ENCODE measurements at regions not wholly inside any gene's neighbourhood (a gene's known extent, or its start where the extent isn't known, plus 50 kb on each side); places are given as distances from the start of the nearest gene placed in this dataset.

DNA sequence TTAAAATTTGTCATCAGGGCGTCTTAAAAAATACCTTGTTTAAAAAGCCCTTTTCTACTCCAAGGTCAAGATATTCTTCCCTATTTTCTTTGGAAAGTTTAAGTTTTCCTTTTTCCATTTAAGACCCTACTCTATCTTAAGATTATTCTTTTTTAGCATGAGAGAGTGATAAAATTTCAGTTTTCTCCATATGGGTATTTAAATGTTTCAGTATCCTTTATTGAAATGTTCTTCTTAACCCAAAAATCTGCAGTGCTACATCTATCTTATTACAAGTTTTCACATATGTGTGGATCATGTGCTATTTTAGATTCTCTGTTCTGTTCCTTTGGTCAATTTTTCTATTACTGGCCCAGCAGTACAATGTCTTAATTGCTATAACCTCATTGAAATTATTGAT lies 202.2 kb downstream of the TTC6 start:
- ATAC-seq (no peak), DNase-seq (ENCODE audit: low spot score) (no peak)
- no peaks in the 10 kb centered on the region for H3K9me3 Mint-ChIP-seq
- H3K4me1 Mint-ChIP-seq: no peaks in the 10 kb centered on the region
- ChIA-PET POLR2A (no interaction called here), CTCF (no interaction called here)
- H3K27ac Mint-ChIP-seq: no peak overlapping the region
- TF ChIP-seq SOX15 (CRISPR knock-in tag; IDR thresholded peaks at IDR 0.05): no peak
- TF ChIP-seq, protein P1, sequence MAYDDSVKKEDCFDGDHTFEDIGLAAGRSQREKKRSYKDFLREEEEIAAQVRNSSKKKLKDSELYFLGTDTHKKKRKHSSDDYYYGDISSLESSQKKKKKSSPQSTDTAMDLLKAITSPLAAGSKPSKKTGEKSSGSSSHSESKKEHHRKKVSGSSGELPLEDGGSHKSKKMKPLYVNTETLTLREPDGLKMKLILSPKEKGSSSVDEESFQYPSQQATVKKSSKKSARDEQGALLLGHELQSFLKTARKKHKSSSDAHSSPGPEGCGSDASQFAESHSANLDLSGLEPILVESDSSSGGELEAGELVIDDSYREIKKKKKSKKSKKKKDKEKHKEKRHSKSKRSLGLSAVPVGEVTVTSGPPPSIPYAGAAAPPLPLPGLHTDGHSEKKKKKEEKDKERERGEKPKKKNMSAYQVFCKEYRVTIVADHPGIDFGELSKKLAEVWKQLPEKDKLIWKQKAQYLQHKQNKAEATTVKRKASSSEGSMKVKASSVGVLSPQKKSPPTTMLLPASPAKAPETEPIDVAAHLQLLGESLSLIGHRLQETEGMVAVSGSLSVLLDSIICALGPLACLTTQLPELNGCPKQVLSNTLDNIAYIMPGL (CRISPR knock-in tag; IDR thresholded peaks at IDR 0.05): no peak
- TF ChIP-seq ZNF121 (CRISPR knock-in tag; IDR thresholded peaks at IDR 0.05): no peak
- no peak overlapping the region for H3K4me3 Mint-ChIP-seq
- no peaks in the 10 kb centered on the region; the same call in none of the 2 replicates for H3K27me3 Mint-ChIP-seq (ENCODE audit: low read depth)
- H3K36me3 Mint-ChIP-seq: no peaks in the 10 kb centered on the region

DNA sequence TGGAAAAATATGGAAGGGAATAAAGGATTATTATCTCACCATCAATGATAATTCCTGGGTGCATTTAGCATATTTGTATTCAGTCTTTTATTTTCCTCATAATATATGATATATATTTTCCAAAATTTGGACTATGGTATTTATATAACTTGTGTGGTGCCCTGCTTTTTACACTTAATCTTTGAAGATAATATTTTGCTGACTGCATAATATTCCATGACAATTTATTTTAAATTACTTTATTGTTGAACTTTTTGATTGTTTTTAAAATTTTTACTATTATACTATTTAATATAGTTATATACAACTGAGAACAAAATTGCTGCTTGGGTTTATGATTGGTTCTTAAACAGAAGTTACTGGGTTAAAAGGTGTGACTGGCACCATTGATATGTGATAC lies 212.3 kb downstream of the TTC6 start:
- ChIA-PET CTCF (no interaction called here), POLR2A (no interaction called here)
- H3K27ac Mint-ChIP-seq: no peak overlapping the region
- no peak for DNase-seq (ENCODE audit: low spot score)
- peaks cover 12% of the 10 kb centered on the region for H3K4me1 Mint-ChIP-seq
- no peak overlapping the region for H3K4me3 Mint-ChIP-seq
- H3K9me3 Mint-ChIP-seq: no peaks in the 10 kb centered on the region
- H3K36me3 Mint-ChIP-seq: no peaks in the 10 kb centered on the region
- TF ChIP-seq ESRRA (CRISPR knock-in tag; IDR thresholded peaks at IDR 0.05; ENCODE audit: borderline replicate concordance) (no peak), FOXJ3 (CRISPR knock-in tag; IDR thresholded peaks at IDR 0.05; ENCODE audit: borderline replicate concordance) (no peak), E2F5 (CRISPR knock-in tag; IDR thresholded peaks at IDR 0.05) (no peak), JAZF1 (CRISPR knock-in tag; IDR thresholded peaks at IDR 0.05) (no peak), USF1 (CRISPR knock-in tag; IDR thresholded peaks at IDR 0.05) (no peak), CBFB (CRISPR knock-in tag; IDR thresholded peaks at IDR 0.05; ENCODE audit: low read depth) (no peak), SMAD4 (CRISPR knock-in tag; IDR thresholded peaks at IDR 0.05) (no peak), RELA (CRISPR knock-in tag; IDR thresholded peaks at IDR 0.05; ENCODE audit: borderline replicate concordance) (no peak), NFATC4 (CRISPR knock-in tag; IDR thresholded peaks at IDR 0.05) (no peak), USF2 (CRISPR knock-in tag; IDR thresholded peaks at IDR 0.05) (no peak), ZNF671 (CRISPR knock-in tag; IDR thresholded peaks at IDR 0.05) (no peak)
- TF ChIP-seq, protein P2, sequence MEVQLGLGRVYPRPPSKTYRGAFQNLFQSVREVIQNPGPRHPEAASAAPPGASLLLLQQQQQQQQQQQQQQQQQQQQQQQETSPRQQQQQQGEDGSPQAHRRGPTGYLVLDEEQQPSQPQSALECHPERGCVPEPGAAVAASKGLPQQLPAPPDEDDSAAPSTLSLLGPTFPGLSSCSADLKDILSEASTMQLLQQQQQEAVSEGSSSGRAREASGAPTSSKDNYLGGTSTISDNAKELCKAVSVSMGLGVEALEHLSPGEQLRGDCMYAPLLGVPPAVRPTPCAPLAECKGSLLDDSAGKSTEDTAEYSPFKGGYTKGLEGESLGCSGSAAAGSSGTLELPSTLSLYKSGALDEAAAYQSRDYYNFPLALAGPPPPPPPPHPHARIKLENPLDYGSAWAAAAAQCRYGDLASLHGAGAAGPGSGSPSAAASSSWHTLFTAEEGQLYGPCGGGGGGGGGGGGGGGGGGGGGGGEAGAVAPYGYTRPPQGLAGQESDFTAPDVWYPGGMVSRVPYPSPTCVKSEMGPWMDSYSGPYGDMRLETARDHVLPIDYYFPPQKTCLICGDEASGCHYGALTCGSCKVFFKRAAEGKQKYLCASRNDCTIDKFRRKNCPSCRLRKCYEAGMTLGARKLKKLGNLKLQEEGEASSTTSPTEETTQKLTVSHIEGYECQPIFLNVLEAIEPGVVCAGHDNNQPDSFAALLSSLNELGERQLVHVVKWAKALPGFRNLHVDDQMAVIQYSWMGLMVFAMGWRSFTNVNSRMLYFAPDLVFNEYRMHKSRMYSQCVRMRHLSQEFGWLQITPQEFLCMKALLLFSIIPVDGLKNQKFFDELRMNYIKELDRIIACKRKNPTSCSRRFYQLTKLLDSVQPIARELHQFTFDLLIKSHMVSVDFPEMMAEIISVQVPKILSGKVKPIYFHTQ (CRISPR knock-in tag; IDR thresholded peaks at IDR 0.05): no peak
- TF ChIP-seq, protein P3, sequence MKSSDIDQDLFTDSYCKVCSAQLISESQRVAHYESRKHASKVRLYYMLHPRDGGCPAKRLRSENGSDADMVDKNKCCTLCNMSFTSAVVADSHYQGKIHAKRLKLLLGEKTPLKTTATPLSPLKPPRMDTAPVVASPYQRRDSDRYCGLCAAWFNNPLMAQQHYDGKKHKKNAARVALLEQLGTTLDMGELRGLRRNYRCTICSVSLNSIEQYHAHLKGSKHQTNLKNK (CRISPR knock-in tag; IDR thresholded peaks at IDR 0.05): no peak
- TF ChIP-seq, protein P4, sequence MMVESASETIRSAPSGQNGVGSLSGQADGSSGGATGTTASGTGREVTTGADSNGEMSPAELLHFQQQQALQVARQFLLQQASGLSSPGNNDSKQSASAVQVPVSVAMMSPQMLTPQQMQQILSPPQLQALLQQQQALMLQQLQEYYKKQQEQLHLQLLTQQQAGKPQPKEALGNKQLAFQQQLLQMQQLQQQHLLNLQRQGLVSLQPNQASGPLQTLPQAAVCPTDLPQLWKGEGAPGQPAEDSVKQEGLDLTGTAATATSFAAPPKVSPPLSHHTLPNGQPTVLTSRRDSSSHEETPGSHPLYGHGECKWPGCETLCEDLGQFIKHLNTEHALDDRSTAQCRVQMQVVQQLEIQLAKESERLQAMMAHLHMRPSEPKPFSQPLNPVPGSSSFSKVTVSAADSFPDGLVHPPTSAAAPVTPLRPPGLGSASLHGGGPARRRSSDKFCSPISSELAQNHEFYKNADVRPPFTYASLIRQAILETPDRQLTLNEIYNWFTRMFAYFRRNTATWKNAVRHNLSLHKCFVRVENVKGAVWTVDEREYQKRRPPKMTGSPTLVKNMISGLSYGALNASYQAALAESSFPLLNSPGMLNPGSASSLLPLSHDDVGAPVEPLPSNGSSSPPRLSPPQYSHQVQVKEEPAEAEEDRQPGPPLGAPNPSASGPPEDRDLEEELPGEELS (CRISPR knock-in tag; IDR thresholded peaks at IDR 0.05): no peak
- TF ChIP-seq, protein P5, sequence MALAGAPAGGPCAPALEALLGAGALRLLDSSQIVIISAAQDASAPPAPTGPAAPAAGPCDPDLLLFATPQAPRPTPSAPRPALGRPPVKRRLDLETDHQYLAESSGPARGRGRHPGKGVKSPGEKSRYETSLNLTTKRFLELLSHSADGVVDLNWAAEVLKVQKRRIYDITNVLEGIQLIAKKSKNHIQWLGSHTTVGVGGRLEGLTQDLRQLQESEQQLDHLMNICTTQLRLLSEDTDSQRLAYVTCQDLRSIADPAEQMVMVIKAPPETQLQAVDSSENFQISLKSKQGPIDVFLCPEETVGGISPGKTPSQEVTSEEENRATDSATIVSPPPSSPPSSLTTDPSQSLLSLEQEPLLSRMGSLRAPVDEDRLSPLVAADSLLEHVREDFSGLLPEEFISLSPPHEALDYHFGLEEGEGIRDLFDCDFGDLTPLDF (CRISPR knock-in tag; IDR thresholded peaks at IDR 0.05): no peak
- TF ChIP-seq, protein P6, sequence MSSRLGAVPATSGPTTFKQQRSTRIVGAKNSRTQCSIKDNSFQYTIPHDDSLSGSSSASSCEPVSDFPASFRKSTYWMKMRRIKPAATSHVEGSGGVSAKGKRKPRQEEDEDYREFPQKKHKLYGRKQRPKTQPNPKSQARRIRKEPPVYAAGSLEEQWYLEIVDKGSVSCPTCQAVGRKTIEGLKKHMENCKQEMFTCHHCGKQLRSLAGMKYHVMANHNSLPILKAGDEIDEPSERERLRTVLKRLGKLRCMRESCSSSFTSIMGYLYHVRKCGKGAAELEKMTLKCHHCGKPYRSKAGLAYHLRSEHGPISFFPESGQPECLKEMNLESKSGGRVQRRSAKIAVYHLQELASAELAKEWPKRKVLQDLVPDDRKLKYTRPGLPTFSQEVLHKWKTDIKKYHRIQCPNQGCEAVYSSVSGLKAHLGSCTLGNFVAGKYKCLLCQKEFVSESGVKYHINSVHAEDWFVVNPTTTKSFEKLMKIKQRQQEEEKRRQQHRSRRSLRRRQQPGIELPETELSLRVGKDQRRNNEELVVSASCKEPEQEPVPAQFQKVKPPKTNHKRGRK (CRISPR knock-in tag; IDR thresholded peaks at IDR 0.05; ENCODE audit: borderline replicate concordance): no peak
- TF ChIP-seq, protein P7, sequence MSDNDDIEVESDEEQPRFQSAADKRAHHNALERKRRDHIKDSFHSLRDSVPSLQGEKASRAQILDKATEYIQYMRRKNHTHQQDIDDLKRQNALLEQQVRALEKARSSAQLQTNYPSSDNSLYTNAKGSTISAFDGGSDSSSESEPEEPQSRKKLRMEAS (CRISPR knock-in tag; IDR thresholded peaks at IDR 0.05): no peak
- no peaks in the 10 kb centered on the region for H3K27me3 Mint-ChIP-seq (ENCODE audit: low read depth)
- no peak for ATAC-seq

Data from WTC11 (cell line).